ENCODE measurements at regions not wholly inside any gene's neighbourhood (a gene's known extent, or its start where the extent isn't known, plus 50 kb on each side); places are given as distances from the start of the nearest gene placed in this dataset.

GRCh38 chr16:86713021-86713631, 134.8 kb downstream of the FOXL1 start:
- POLR2A ChIA-PET, result no interaction called here
- H3K36me3 ChIP-seq (ENCODE audit: control insufficient read depth in 2 of 2, insufficient read depth in 1 of 2, low read length in 2 of 2), result no peaks in the 10 kb centered on the region
- TF ChIP-seq ZNF133 (tag by site-specific recombination; IDR thresholded peaks at IDR 0.05) (no peak), ZEB2 (tag by site-specific recombination; IDR thresholded peaks at IDR 0.05) (no peak), ZNF510 (tag by site-specific recombination; IDR thresholded peaks at IDR 0.05; ENCODE audit: insufficient replicate concordance) (no peak), PRDM4 (tag by site-specific recombination; IDR thresholded peaks at IDR 0.05) (no peak), HOXD13 (CRISPR knock-in tag; IDR thresholded peaks at IDR 0.05; ENCODE audit: borderline replicate concordance) (no peak), ZNF426 (tag by site-specific recombination; IDR thresholded peaks at IDR 0.05) (no peak), OSR2 (tag by site-specific recombination; IDR thresholded peaks at IDR 0.05) (no peak), SP7 (tag by site-specific recombination; IDR thresholded peaks at IDR 0.05) (no peak), ZNF701 (tag by site-specific recombination; IDR thresholded peaks at IDR 0.05) (no peak), GFI1B (tag by site-specific recombination; IDR thresholded peaks at IDR 0.05) (no peak), BCL6B (tag by site-specific recombination; IDR thresholded peaks at IDR 0.05) (no peak), REST (tag by site-specific recombination; IDR thresholded peaks at IDR 0.05) (no peak), YY2 (tag by site-specific recombination; IDR thresholded peaks at IDR 0.05) (no peak), ZNF792 (tag by site-specific recombination; IDR thresholded peaks at IDR 0.05) (no peak)
- CTCF ChIA-PET, result interaction anchor here (0.5 kb wide), 1 partner anchor 144 kb away, joined by 4 read pairs; no protein-coding TSS in a partner anchor
- no peaks in the 10 kb centered on the region for H3K9me3 ChIP-seq (ENCODE audit: control insufficient read depth, insufficient read depth, low read depth, low read length)
- no peak overlapping the region for H3K27ac ChIP-seq (ENCODE audit: extremely low read depth, low read depth, low read length)
- no peak overlapping the region for H3K4me3 ChIP-seq (ENCODE audit: low read depth, low read length)
- no peaks in the 10 kb centered on the region for H3K4me1 ChIP-seq (ENCODE audit: control insufficient read depth, insufficient read depth, low read length)

GRCh38 chr16:86714166-86714565, 135.8 kb downstream of the FOXL1 start:
- no peaks in the 10 kb centered on the region for H3K4me1 ChIP-seq (ENCODE audit: control insufficient read depth, insufficient read depth, low read length)
- no peaks in the 10 kb centered on the region for H3K9me3 ChIP-seq (ENCODE audit: control insufficient read depth, insufficient read depth, low read depth, low read length)
- ChIA-PET POLR2A (no interaction called here), CTCF (interaction anchor here (0.6 kb wide), 1 partner anchor 47 kb away, joined by 4 read pairs; no protein-coding TSS in a partner anchor)
- no peak overlapping the region for H3K27ac ChIP-seq (ENCODE audit: extremely low read depth, low read depth, low read length)
- no peaks in the 10 kb centered on the region for H3K36me3 ChIP-seq (ENCODE audit: control insufficient read depth in 2 of 2, insufficient read depth in 1 of 2, low read length in 2 of 2)
- TF ChIP-seq REST (tag by site-specific recombination; IDR thresholded peaks at IDR 0.05), result peak; percentile 85
- TF ChIP-seq ZNF391 (tag by site-specific recombination; IDR thresholded peaks at IDR 0.05; ENCODE audit: borderline replicate concordance, low read depth), result no peak
- TF ChIP-seq GLI4 (tag by site-specific recombination; IDR thresholded peaks at IDR 0.05), result no peak
- no peak overlapping the region for H3K4me3 ChIP-seq (ENCODE audit: low read depth, low read length)
